HEK293 (cell line): ENCODE measurements at regions not wholly inside any gene's neighbourhood (a gene's known extent, or its start where the extent isn't known, plus 50 kb on each side); places are given as distances from the start of the nearest gene placed in this dataset.

Source experiments
- CTCF ChIA-PET: fragments of 350-600 bp; formaldehyde crosslinking; extraction: SDS; loops from one replicate; lab custom pipeline; 2021; ENCODE audit warnings: antibody characterized with exemption; lab: Yijun Ruan, JAX
- POLR2A ChIA-PET: fragments of 300-600 bp; formaldehyde crosslinking; extraction: SDS; loops from one replicate; lab custom pipeline; 2020; ENCODE audit warnings: antibody characterized with exemption, inconsistent platforms; lab: Yijun Ruan, JAX
- H3K27ac ChIP-seq: fragments of 200-500 bp; sonication (Bioruptor generic); 2 replicates; pipeline ENCODE4 v1.5.1; 2014; ENCODE audit warnings: low read depth, low read length, control low read depth, inconsistent platforms; ENCODE audit errors: extremely low read depth
- H3K36me3 ChIP-seq, 2 experiments: fragments of 200-500 bp in 1 of 2; sonication (Bioruptor generic) in 1 of 2; 1 replicate in 1 of 2; 2 replicates in 1 of 2; pipeline ENCODE4 v1.5.1; 2014 to 2017; ENCODE audit warnings: inconsistent platforms in 2 of 2, low read length in 2 of 2; ENCODE audit not compliant: control insufficient read depth in 2 of 2, insufficient read depth in 1 of 2
- H3K4me1 ChIP-seq: fragments of 200-500 bp; sonication (Bioruptor generic); 2 replicates; pipeline ENCODE4 v1.5.1; 2014; ENCODE audit warnings: mild to moderate bottlenecking, low read length, inconsistent platforms; ENCODE audit not compliant: control insufficient read depth, insufficient read depth
- H3K4me3 ChIP-seq: 2 replicates; pipeline ENCODE4 v1.5.1; 2011; ENCODE audit warnings: low read depth, mild to moderate bottlenecking, control low read depth, low read length, moderate library complexity
- H3K9me3 ChIP-seq: fragments of 200-500 bp; sonication (Bioruptor generic); 2 replicates; pipeline ENCODE4 v1.5.1; 2014; ENCODE audit warnings: low read depth, low read length, inconsistent platforms; ENCODE audit not compliant: control insufficient read depth, insufficient read depth
- EGR2 ChIP-seq: fragments of 450-650 bp; formaldehyde crosslinking; IDR thresholded peaks from 2 replicates; pipeline ENCODE4 v1.5.1; 2016; ENCODE audit warnings: low read depth, missing biosample characterization, missing genetic modification characterization
- HOXC10 ChIP-seq: sonication (generic); formaldehyde crosslinking; IDR thresholded peaks from 2 replicates; pipeline ENCODE4 v1.8.1; 2023; ENCODE audit warnings: mild to moderate bottlenecking, missing genetic modification reagents
- KLF1 ChIP-seq: fragments of 450-650 bp; formaldehyde crosslinking; IDR thresholded peaks from 2 replicates; pipeline ENCODE4 v1.5.1; 2016; ENCODE audit warnings: missing biosample characterization, missing genetic modification characterization
- KLF7 ChIP-seq: fragments of 450-650 bp; formaldehyde crosslinking; IDR thresholded peaks from 2 replicates; pipeline ENCODE4 v1.5.1; 2016; ENCODE audit warnings: missing biosample characterization, missing genetic modification characterization, borderline replicate concordance
- REPIN1 ChIP-seq: fragments of 450-650 bp; formaldehyde crosslinking; IDR thresholded peaks from 2 replicates; pipeline ENCODE4 v1.5.1; 2017; ENCODE audit warnings: missing biosample characterization, missing genetic modification characterization, low read depth
- SCRT1 ChIP-seq: fragments of 450-650 bp; formaldehyde crosslinking; IDR thresholded peaks from 2 replicates; pipeline ENCODE4 v1.5.1; 2016; ENCODE audit warnings: missing biosample characterization, missing genetic modification characterization, borderline replicate concordance
- SP7 ChIP-seq: fragments of 450-650 bp; formaldehyde crosslinking; IDR thresholded peaks from 2 replicates; pipeline ENCODE4 v1.5.1; 2016; ENCODE audit warnings: missing biosample characterization, missing genetic modification characterization
- ZBTB48 ChIP-seq: fragments of 450-650 bp; formaldehyde crosslinking; IDR thresholded peaks from 2 replicates; pipeline ENCODE4 v1.5.1; 2016; ENCODE audit warnings: missing biosample characterization, missing genetic modification characterization
- ZFHX2 ChIP-seq: fragments of 450-650 bp; formaldehyde crosslinking; conservative IDR thresholded peaks from 2 replicates; pipeline ENCODE4 v1.5.1; 2016; ENCODE audit warnings: missing biosample characterization, missing genetic modification characterization
- ZNF112 ChIP-seq: fragments of 450-650 bp; formaldehyde crosslinking; IDR thresholded peaks from 2 replicates; pipeline ENCODE4 v1.5.0; 2017; ENCODE audit warnings: missing biosample characterization, missing genetic modification characterization
- ZNF114 ChIP-seq: fragments of 450-650 bp; formaldehyde crosslinking; IDR thresholded peaks from 2 replicates; pipeline ENCODE4 v1.5.0; 2017; ENCODE audit warnings: missing biosample characterization, missing genetic modification characterization
- ZNF169 ChIP-seq: fragments of 450-650 bp; formaldehyde crosslinking; IDR thresholded peaks from 2 replicates; pipeline ENCODE4 v1.5.1; 2016; ENCODE audit warnings: missing biosample characterization, missing genetic modification characterization
- ZNF311 ChIP-seq: fragments of 450-650 bp; formaldehyde crosslinking; IDR thresholded peaks from 2 replicates; pipeline ENCODE4 v1.5.1; 2017; ENCODE audit warnings: missing biosample characterization, missing genetic modification characterization, borderline replicate concordance
- ZNF324 ChIP-seq: fragments of 450-650 bp; formaldehyde crosslinking; IDR thresholded peaks from 2 replicates; pipeline ENCODE4 v1.5.1; 2016; ENCODE audit warnings: missing biosample characterization, missing genetic modification characterization
- ZNF391 ChIP-seq: fragments of 450-650 bp; formaldehyde crosslinking; IDR thresholded peaks from 2 replicates; pipeline ENCODE4 v1.5.1; 2016; ENCODE audit warnings: low read depth, missing biosample characterization, missing genetic modification characterization, borderline replicate concordance
- ZNF433 ChIP-seq: fragments of 450-650 bp; formaldehyde crosslinking; IDR thresholded peaks from 2 replicates; pipeline ENCODE4 v1.5.1; 2016; ENCODE audit warnings: missing biosample characterization, missing genetic modification characterization, low read depth
- ZNF560 ChIP-seq: fragments of 450-650 bp; formaldehyde crosslinking; IDR thresholded peaks from 2 replicates; pipeline ENCODE4 v1.5.1; 2017; ENCODE audit warnings: missing biosample characterization, missing genetic modification characterization, borderline replicate concordance
- ZNF623 ChIP-seq: fragments of 450-650 bp; formaldehyde crosslinking; IDR thresholded peaks from 2 replicates; pipeline ENCODE4 v1.5.1; 2016; ENCODE audit warnings: missing biosample characterization, missing genetic modification characterization
- ZNF670 ChIP-seq: fragments of 450-650 bp; formaldehyde crosslinking; IDR thresholded peaks from 2 replicates; pipeline ENCODE4 v1.5.1; 2016; ENCODE audit warnings: missing biosample characterization, missing genetic modification characterization, low read depth
- ZNF792 ChIP-seq: fragments of 450-650 bp; formaldehyde crosslinking; IDR thresholded peaks from 2 replicates; pipeline ENCODE4 v1.5.1; 2016; ENCODE audit warnings: missing biosample characterization, missing genetic modification characterization
- ZNF837 ChIP-seq: fragments of 450-650 bp; formaldehyde crosslinking; IDR thresholded peaks from 2 replicates; pipeline ENCODE4 v1.5.1; 2016; ENCODE audit warnings: missing biosample characterization, missing genetic modification characterization
- ZSCAN4 ChIP-seq: fragments of 450-650 bp; formaldehyde crosslinking; IDR thresholded peaks from 2 replicates; pipeline ENCODE4 v1.5.1; 2017; ENCODE audit warnings: missing biosample characterization, missing genetic modification characterization
- TF ChIP-seq, protein P1 (sequence below): fragments of 450-650 bp; formaldehyde crosslinking; conservative IDR thresholded peaks from 2 replicates; pipeline ENCODE4 v1.5.1; 2016; ENCODE audit warnings: low read depth, missing biosample characterization, missing genetic modification characterization
- TF ChIP-seq, protein P2 (sequence below): fragments of 450-650 bp; IDR thresholded peaks from 2 replicates; pipeline ENCODE4 v1.5.1; 2018; ENCODE audit warnings: missing biosample characterization, missing genetic modification characterization
- TF ChIP-seq, protein P3 (sequence below): fragments of 450-650 bp; formaldehyde crosslinking; IDR thresholded peaks from 2 replicates; pipeline ENCODE4 v1.5.1; 2016; ENCODE audit warnings: missing biosample characterization, missing genetic modification characterization, borderline replicate concordance
- TF ChIP-seq, protein P4 (sequence below): fragments of 450-650 bp; formaldehyde crosslinking; IDR thresholded peaks from 2 replicates; pipeline ENCODE4 v1.5.1; 2016; ENCODE audit warnings: missing biosample characterization, missing genetic modification characterization, low read depth

GRCh38 chr4:180285796-180286195, 1957.4 kb upstream of the TENM3 start:
- CTCF ChIA-PET = no interaction called here
- POLR2A ChIA-PET = no interaction called here

GRCh38 chr4:180292339-180292738, 1950.9 kb upstream of the TENM3 start:
- no peak overlapping the region for H3K4me3 ChIP-seq
- H3K36me3 ChIP-seq = no peaks in the 10 kb centered on the region
- ChIA-PET POLR2A (no interaction called here), CTCF (no interaction called here)
- no peak overlapping the region for H3K27ac ChIP-seq
- no peaks in the 10 kb centered on the region for H3K4me1 ChIP-seq
- no peaks in the 10 kb centered on the region for H3K9me3 ChIP-seq
- TF ChIP-seq ZNF560 (no peak), EGR2 (tag by site-specific recombination) (no peak), HOXC10 (CRISPR knock-in tag) (no peak), ZNF623 (tag by site-specific recombination) (no peak), ZNF391 (tag by site-specific recombination) (no peak), ZNF792 (tag by site-specific recombination) (no peak), ZNF837 (no peak), ZNF311 (tag by site-specific recombination) (no peak), SCRT1 (tag by site-specific recombination) (no peak), KLF7 (tag by site-specific recombination) (no peak)
- TF ChIP-seq, protein P1, sequence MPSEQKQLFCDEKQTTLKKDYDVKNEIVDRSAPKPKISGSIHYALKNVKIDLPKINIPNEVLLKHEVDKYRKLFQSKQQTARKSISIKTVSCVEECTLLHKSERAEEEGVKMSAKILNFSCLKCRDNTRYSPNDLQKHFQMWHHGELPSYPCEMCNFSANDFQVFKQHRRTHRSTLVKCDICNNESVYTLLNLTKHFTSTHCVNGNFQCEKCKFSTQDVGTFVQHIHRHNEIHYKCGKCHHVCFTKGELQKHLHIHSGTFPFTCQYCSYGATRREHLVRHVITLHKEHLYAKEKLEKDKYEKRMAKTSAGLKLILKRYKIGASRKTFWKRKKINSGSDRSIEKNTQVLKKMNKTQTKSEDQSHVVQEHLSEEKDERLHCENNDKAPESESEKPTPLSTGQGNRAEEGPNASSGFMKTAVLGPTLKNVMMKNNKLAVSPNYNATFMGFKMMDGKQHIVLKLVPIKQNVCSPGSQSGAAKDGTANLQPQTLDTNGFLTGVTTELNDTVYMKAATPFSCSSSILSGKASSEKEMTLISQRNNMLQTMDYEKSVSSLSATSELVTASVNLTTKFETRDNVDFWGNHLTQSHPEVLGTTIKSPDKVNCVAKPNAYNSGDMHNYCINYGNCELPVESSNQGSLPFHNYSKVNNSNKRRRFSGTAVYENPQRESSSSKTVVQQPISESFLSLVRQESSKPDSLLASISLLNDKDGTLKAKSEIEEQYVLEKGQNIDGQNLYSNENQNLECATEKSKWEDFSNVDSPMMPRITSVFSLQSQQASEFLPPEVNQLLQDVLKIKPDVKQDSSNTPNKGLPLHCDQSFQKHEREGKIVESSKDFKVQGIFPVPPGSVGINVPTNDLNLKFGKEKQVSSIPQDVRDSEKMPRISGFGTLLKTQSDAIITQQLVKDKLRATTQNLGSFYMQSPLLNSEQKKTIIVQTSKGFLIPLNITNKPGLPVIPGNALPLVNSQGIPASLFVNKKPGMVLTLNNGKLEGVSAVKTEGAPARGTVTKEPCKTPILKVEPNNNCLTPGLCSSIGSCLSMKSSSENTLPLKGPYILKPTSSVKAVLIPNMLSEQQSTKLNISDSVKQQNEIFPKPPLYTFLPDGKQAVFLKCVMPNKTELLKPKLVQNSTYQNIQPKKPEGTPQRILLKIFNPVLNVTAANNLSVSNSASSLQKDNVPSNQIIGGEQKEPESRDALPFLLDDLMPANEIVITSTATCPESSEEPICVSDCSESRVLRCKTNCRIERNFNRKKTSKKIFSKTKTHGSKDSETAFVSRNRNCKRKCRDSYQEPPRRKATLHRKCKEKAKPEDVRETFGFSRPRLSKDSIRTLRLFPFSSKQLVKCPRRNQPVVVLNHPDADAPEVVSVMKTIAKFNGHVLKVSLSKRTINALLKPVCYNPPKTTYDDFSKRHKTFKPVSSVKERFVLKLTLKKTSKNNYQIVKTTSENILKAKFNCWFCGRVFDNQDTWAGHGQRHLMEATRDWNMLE (tag by site-specific recombination) = no peak
- TF ChIP-seq, protein P2, sequence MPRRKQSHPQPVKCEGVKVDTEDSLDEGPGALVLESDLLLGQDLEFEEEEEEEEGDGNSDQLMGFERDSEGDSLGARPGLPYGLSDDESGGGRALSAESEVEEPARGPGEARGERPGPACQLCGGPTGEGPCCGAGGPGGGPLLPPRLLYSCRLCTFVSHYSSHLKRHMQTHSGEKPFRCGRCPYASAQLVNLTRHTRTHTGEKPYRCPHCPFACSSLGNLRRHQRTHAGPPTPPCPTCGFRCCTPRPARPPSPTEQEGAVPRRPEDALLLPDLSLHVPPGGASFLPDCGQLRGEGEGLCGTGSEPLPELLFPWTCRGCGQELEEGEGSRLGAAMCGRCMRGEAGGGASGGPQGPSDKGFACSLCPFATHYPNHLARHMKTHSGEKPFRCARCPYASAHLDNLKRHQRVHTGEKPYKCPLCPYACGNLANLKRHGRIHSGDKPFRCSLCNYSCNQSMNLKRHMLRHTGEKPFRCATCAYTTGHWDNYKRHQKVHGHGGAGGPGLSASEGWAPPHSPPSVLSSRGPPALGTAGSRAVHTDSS (tag by site-specific recombination) = no peak

More at GRCh38 chr4:180285796-180286195, 1957.4 kb upstream of the TENM3 start:
- no peaks in the 10 kb centered on the region for H3K36me3 ChIP-seq
- H3K9me3 ChIP-seq = no peaks in the 10 kb centered on the region
- H3K27ac ChIP-seq = no peak overlapping the region
- no peak overlapping the region for H3K4me3 ChIP-seq
- H3K4me1 ChIP-seq = no peaks in the 10 kb centered on the region
- no peak for TF ChIP-seq SP7
- no peak for TF ChIP-seq ZNF169 (tag by site-specific recombination)
- TF ChIP-seq ZNF560 = no peak
- TF ChIP-seq, protein P3, sequence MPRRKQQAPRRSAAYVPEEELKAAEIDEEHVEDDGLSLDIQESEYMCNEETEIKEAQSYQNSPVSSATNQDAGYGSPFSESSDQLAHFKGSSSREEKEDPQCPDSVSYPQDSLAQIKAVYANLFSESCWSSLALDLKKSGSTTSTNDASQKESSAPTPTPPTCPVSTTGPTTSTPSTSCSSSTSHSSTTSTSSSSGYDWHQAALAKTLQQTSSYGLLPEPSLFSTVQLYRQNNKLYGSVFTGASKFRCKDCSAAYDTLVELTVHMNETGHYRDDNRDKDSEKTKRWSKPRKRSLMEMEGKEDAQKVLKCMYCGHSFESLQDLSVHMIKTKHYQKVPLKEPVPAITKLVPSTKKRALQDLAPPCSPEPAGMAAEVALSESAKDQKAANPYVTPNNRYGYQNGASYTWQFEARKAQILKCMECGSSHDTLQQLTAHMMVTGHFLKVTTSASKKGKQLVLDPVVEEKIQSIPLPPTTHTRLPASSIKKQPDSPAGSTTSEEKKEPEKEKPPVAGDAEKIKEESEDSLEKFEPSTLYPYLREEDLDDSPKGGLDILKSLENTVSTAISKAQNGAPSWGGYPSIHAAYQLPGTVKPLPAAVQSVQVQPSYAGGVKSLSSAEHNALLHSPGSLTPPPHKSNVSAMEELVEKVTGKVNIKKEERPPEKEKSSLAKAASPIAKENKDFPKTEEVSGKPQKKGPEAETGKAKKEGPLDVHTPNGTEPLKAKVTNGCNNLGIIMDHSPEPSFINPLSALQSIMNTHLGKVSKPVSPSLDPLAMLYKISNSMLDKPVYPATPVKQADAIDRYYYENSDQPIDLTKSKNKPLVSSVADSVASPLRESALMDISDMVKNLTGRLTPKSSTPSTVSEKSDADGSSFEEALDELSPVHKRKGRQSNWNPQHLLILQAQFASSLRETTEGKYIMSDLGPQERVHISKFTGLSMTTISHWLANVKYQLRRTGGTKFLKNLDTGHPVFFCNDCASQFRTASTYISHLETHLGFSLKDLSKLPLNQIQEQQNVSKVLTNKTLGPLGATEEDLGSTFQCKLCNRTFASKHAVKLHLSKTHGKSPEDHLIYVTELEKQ (tag by site-specific recombination) = no peak
- TF ChIP-seq ZFHX2 (tag by site-specific recombination) = no peak
- TF ChIP-seq ZBTB48 (tag by site-specific recombination) = no peak
- TF ChIP-seq ZNF433 (tag by site-specific recombination) = no peak
- TF ChIP-seq REPIN1 (tag by site-specific recombination) = no peak
- TF ChIP-seq ZNF670 (tag by site-specific recombination) = no peak
- no peak for TF ChIP-seq ZNF114 (tag by site-specific recombination)
- TF ChIP-seq KLF1 (tag by site-specific recombination) = no peak
- TF ChIP-seq, protein P4, sequence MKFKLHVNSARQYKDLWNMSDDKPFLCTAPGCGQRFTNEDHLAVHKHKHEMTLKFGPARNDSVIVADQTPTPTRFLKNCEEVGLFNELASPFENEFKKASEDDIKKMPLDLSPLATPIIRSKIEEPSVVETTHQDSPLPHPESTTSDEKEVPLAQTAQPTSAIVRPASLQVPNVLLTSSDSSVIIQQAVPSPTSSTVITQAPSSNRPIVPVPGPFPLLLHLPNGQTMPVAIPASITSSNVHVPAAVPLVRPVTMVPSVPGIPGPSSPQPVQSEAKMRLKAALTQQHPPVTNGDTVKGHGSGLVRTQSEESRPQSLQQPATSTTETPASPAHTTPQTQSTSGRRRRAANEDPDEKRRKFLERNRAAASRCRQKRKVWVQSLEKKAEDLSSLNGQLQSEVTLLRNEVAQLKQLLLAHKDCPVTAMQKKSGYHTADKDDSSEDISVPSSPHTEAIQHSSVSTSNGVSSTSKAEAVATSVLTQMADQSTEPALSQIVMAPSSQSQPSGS (tag by site-specific recombination) = no peak
- TF ChIP-seq ZNF324 (tag by site-specific recombination) = no peak
- TF ChIP-seq ZSCAN4 (tag by site-specific recombination) = no peak
- TF ChIP-seq ZNF623 (tag by site-specific recombination) = no peak
- no peak for TF ChIP-seq ZNF112 (tag by site-specific recombination)
- TF ChIP-seq, all 188 proteins: peak for 0
